SU-DHL-6 (cell line): ENCODE measurements at regions not wholly inside any gene's neighbourhood (a gene's known extent, or its start where the extent isn't known, plus 50 kb on each side); places are given as distances from the start of the nearest gene placed in this dataset.

Source experiments
- CTCF ChIP-seq: fragments of 200-600 bp; sonication (generic); IDR thresholded peaks from one replicate; pipeline ENCODE4 v1.5.1; 2017; ENCODE audit warnings: antibody characterized with exemption, mild to moderate bottlenecking, low read length, moderate library complexity; ENCODE audit not compliant: insufficient read depth, poor library complexity, severe bottlenecking
- EZH2phosphoT487 ChIP-seq: fragments of 200-600 bp; sonication (generic), shearing (Covaris generic); conservative IDR thresholded peaks from 2 replicates; pipeline ENCODE4 v1.6.1; 2018; ENCODE audit warnings: mild to moderate bottlenecking, antibody characterized with exemption, low read length, moderate library complexity, mixed read lengths

DNA sequence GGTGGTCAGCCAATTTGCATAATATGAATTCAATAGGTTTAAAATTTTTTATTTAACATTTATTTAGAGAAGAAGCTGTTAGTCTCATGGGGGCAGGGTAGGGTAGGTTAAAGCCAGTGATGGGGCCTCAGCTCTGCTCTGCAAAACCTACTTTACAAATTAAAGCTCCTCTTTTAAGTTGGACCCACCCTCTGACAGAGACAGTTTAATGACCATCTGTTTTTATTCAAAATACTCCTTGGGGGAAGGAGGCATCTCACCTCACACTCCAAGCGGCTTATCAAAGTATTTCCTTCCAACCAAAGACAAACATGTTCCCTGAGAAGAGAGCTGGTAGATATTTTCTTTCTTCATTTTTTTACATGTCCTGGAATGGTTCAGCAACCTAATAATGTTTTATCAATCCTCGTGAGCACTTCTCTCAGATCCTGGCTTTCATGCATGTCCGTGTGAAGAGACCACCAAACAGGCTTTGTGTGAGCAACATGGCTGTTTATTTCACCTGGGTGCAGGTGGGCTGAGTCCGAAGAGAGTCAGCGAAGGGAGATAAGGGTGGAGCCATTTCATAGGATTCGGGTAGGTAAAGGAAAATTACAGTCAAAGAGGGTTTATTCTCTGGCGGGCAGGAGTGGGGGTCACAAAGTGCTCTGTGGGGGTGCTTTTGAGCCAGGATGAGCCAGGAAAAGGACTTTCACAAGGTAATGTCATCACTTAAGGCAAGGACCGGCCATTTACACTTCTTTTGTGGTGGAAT, 184.7 kb downstream of the GJA1 start:
- TF ChIP-seq CTCF (no peak), EZH2phosphoT487 (no peak)
